Heart left ventricle (tissue), 13 donors: ENCODE measurements at regions not wholly inside any gene's neighbourhood (a gene's known extent, or its start where the extent isn't known, plus 50 kb on each side); places are given as distances from the start of the nearest gene placed in this dataset.

Experiments used
- CTCF ChIP-seq, 12 donors: fragments of 200-600 bp; sonication (generic) in 4 of 12; IDR thresholded peaks; one replicate each; pipeline versions ENCODE4 v1.5.0 to v1.8.0; 2018 to 2022; ENCODE audit warnings: antibody characterized with exemption in 12 of 12, mild to moderate bottlenecking in 5 of 12
- POLR2A ChIP-seq, 2 donors: fragments of 450-650 bp; IDR thresholded peaks; one replicate each; pipeline ENCODE4 v1.6.1; 2017; ENCODE audit warnings: antibody characterized with exemption in 2 of 2, mild to moderate bottlenecking in 2 of 2, moderate library complexity in 2 of 2
- donor health status: ischemic (EF 13 %, LVEDD 7.1; RV severe dilation, severe dysfunction).
- donor health status: DM: no; HTN: yes; CAD: no.
- donor health status: DM: no; HTN: no; CAD: no.
- donor health status: ischemic (EF 25% LVEDD 6.9; RV normal size, moderate dysfunction).
- donor health status: ischemic (EF 25% LVEDD 5.7; RV mildly dilated, moderate dysfunction).
- donor health status: ischemic (EF 35%, LVEDD 5.7; RV mildly dilated, moderate dysfunction).
- donor health status: nonischemic (EF 11% LVEDD 7.7; RV severe dilation, severe dysfunction).
- donor health status: DM: yes; HTN: yes; CAD: no.
- donor health status: PGD.
- donor health status: ischemic (EF 29% LVEDD 5.4; RV normal size, mild dysfunction).
- donor health status: nonischemic (EF 23%, LVEDD 6.1; RV moderate dilation, normal function).

DNA sequence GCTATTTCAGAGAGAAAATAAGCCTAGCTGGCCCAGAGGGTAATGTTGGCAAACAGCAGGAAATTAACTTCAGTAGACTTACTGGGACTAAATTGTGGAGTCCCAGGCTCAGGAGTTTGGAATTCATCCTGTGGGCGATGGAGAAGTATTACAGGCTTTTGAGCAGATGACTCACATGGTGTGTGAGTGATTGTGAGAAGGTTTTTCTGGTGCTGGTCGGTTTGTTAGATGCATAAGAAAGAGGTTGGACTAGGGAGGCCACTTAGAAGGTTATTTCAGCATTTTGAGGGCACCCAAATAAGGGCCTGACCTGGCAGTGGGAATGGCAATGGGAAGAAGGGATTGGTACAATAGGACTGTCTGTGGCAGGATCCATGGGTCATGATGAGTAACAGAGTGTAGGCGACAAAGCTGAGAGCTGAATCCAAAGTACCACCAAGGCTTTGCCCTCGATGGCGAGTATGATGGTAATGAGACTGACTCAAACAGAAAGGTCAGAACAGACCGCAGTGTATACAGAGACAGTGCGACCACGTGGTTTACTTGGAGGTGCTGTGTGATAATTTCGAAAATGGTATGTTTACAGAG, 69.2 kb upstream of the KIF26B start:
- TF ChIP-seq POLR2A (IDR thresholded peaks at IDR 0.05) (no peak), CTCF (IDR thresholded peaks at IDR 0.05) (no peak)
